ENCODE measurements at regions not wholly inside any gene's neighbourhood (a gene's known extent, or its start where the extent isn't known, plus 50 kb on each side); places are given as distances from the start of the nearest gene placed in this dataset.
"Not testable (repeated sequence)": the region's sequence is repeated elsewhere in the genome, so short reads cannot be mapped to it uniquely, and the experiment has no call there.

GRCh38 chr15:59894835-59895234 is 109.3 kb upstream of the FOXB1 start (continued):
- no peak for TF ChIP-seq SOX15 (CRISPR knock-in tag; IDR thresholded peaks at IDR 0.05)
- TF ChIP-seq, protein P1, sequence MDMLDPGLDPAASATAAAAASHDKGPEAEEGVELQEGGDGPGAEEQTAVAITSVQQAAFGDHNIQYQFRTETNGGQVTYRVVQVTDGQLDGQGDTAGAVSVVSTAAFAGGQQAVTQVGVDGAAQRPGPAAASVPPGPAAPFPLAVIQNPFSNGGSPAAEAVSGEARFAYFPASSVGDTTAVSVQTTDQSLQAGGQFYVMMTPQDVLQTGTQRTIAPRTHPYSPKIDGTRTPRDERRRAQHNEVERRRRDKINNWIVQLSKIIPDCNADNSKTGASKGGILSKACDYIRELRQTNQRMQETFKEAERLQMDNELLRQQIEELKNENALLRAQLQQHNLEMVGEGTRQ (CRISPR knock-in tag; IDR thresholded peaks at IDR 0.05), result no peak
- no peak for TF ChIP-seq AR (CRISPR knock-in tag; IDR thresholded peaks at IDR 0.05)
- TF ChIP-seq ELF4 (CRISPR knock-in tag; IDR thresholded peaks at IDR 0.05; ENCODE audit: low read depth), result no peak
- no peak for TF ChIP-seq ZNF416 (CRISPR knock-in tag; IDR thresholded peaks at IDR 0.05)
- no peak for TF ChIP-seq RORB (CRISPR knock-in tag; IDR thresholded peaks at IDR 0.05)
- TF ChIP-seq ZNF671 (CRISPR knock-in tag; IDR thresholded peaks at IDR 0.05), result no peak

GRCh38 chr15:59892985-59893384 is 111.1 kb upstream of the FOXB1 start:
- Mint-ChIP-seq H3K27ac (no peak overlapping the region), H3K27me3 (ENCODE audit: low read depth) (no peaks in the 10 kb centered on the region), H3K9me3 (peaks cover 4% of the 10 kb centered on the region; the same call in 1 of the 2 replicates), H3K36me3 (no peaks in the 10 kb centered on the region), H3K4me1 (peaks cover 16% of the 10 kb centered on the region), H3K4me3 (no peak overlapping the region)
- DNase-seq (ENCODE audit: low spot score) (peak; percentile 22), ATAC-seq (peak; percentile 81)
- ChIA-PET CTCF (interaction anchor here (1.1 kb wide), 1 partner anchor 141 kb away, joined by 3 read pairs; no protein-coding TSS in a partner anchor), POLR2A (interaction anchor here (0.6 kb wide), 2 partner anchors 148 to 488 kb away, joined by 3 to 5 read pairs; no protein-coding TSS in a partner anchor)
- no peak for TF ChIP-seq TP53 (CRISPR knock-in tag; IDR thresholded peaks at IDR 0.05)
- no peak for TF ChIP-seq NFE2L1 (CRISPR knock-in tag; IDR thresholded peaks at IDR 0.05)
- no peak for TF ChIP-seq KAT7 (CRISPR knock-in tag; IDR thresholded peaks at IDR 0.05; ENCODE audit: borderline replicate concordance)
- TF ChIP-seq FOXJ3 (CRISPR knock-in tag; IDR thresholded peaks at IDR 0.05; ENCODE audit: borderline replicate concordance), result no peak
- no peak for TF ChIP-seq ETV6 (CRISPR knock-in tag; IDR thresholded peaks at IDR 0.05)
- TF ChIP-seq SMAD4 (CRISPR knock-in tag; IDR thresholded peaks at IDR 0.05), result no peak
- no peak for TF ChIP-seq NFATC4 (CRISPR knock-in tag; IDR thresholded peaks at IDR 0.05)
- TF ChIP-seq TEAD4 (CRISPR knock-in tag; IDR thresholded peaks at IDR 0.05), result no peak
- TF ChIP-seq MYBL2 (CRISPR knock-in tag; IDR thresholded peaks at IDR 0.05), result no peak
- no peak for TF ChIP-seq CREB1 (CRISPR knock-in tag; IDR thresholded peaks at IDR 0.05)
- TF ChIP-seq SOX15 (CRISPR knock-in tag; IDR thresholded peaks at IDR 0.05), result no peak
- TF ChIP-seq AR (CRISPR knock-in tag; IDR thresholded peaks at IDR 0.05), result no peak
- TF ChIP-seq NR2C2 (CRISPR knock-in tag; IDR thresholded peaks at IDR 0.05), result no peak
- TF ChIP-seq RELA (CRISPR knock-in tag; IDR thresholded peaks at IDR 0.05; ENCODE audit: borderline replicate concordance), result no peak
- TF ChIP-seq ATF2 (CRISPR knock-in tag; IDR thresholded peaks at IDR 0.05; ENCODE audit: borderline replicate concordance, low read depth), result no peak
- TF ChIP-seq, protein P2, sequence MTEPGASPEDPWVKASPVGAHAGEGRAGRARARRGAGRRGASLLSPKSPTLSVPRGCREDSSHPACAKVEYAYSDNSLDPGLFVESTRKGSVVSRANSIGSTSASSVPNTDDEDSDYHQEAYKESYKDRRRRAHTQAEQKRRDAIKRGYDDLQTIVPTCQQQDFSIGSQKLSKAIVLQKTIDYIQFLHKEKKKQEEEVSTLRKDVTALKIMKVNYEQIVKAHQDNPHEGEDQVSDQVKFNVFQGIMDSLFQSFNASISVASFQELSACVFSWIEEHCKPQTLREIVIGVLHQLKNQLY (CRISPR knock-in tag; IDR thresholded peaks at IDR 0.05), result no peak
- TF ChIP-seq, protein P3, sequence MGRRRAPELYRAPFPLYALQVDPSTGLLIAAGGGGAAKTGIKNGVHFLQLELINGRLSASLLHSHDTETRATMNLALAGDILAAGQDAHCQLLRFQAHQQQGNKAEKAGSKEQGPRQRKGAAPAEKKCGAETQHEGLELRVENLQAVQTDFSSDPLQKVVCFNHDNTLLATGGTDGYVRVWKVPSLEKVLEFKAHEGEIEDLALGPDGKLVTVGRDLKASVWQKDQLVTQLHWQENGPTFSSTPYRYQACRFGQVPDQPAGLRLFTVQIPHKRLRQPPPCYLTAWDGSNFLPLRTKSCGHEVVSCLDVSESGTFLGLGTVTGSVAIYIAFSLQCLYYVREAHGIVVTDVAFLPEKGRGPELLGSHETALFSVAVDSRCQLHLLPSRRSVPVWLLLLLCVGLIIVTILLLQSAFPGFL (CRISPR knock-in tag; IDR thresholded peaks at IDR 0.05; ENCODE audit: borderline replicate concordance), result no peak

DNA sequence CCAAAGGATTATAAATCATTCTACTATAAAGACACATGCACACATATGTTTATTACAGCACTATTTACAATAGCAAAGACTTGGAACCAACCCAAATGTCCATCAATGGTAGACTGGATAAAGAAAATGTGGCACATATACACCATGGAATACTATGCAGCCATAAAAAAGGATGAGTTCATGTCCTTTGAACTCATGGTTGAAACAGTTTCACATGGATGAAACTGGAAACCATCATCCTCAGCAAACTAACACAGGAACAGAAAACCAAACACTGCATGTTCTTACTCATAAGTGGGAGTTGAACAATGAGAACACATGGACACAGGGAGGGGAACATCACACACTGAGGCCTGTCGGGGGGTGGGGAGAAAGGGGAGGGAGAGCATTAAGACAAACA is 116.2 kb upstream of the FOXB1 start:
- H3K4me3 Mint-ChIP-seq; CTCF ChIA-PET; H3K27ac Mint-ChIP-seq; POLR2A ChIA-PET; DNase-seq (ENCODE audit: low spot score); H3K9me3 Mint-ChIP-seq; H3K27me3 Mint-ChIP-seq (ENCODE audit: low read depth); ATAC-seq; H3K36me3 Mint-ChIP-seq: not testable (repeated sequence)
- peaks cover 30% of the 10 kb centered on the region for H3K4me1 Mint-ChIP-seq

Measured in WTC11 (cell line).